GM04503 (cell line): ENCODE measurements at regions not wholly inside any gene's neighbourhood (a gene's known extent, or its start where the extent isn't known, plus 50 kb on each side); places are given as distances from the start of the nearest gene placed in this dataset.

Experiments
- DNase-seq: peaks from one replicate; pipeline ENCODE4 v3.0.0-alpha.2; 2012; ENCODE audit warnings: low read depth

DNA sequence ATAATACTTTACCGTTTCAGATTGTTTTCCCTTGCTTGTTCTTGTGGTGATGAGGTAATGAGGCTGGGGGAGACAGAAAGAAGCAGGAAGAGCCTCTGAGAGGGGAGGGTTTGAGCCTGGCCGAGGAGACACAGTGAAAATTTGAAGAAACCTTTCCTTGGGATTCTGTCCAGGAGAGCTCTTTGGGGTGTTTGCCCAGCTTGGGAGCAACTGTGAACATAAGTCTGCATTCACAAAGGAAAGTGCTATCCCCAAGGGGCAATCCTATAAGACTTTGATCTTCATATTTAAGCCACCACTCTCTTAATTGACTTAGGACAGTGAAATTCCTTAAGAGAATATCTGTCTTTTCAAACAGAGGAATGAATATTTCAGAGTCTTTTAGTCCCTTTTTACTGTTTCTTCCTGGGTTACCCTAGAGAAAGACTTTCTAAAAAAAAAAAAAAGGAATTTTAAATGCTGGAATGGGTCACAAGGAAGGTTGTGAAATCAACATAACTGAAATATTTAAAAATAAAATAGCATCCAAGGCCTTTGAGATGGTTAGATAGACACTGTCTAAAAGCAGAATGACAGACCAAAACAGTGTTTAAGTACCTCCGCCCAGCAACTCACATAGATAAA lies 52.5 kb upstream of the STAM2 start:
- DNase-seq: no peak

- DNase-seq: no peak
Observed at GRCh38 chr2:152231446-152231845, 55.9 kb upstream of the STAM2 start.

- no peak for DNase-seq
Observed at GRCh38 chr2:152234277-152234676, 58.7 kb upstream of the STAM2 start.

GRCh38 chr2:152236191-152236925 lies 60.8 kb upstream of the STAM2 start:
- no peak for DNase-seq

DNA sequence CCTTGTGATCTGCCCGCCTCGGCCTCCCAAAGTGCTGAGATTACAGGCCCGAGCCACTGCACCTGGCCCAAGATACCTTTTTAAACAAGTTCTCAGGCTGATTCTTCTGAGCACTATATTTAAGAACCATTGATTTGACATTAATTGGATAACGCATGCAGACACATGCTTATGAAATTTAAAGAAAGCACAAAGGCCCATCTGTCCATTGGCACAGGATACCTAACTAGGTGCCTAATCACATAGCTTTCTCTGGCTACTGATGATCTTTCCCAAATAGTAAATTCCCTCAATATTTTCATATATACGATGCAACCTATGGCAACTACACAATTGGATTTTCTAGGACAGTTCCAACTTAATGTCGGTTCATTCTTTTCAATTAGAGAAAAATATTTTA lies 62.5 kb upstream of the STAM2 start:
- no peak for DNase-seq

DNA sequence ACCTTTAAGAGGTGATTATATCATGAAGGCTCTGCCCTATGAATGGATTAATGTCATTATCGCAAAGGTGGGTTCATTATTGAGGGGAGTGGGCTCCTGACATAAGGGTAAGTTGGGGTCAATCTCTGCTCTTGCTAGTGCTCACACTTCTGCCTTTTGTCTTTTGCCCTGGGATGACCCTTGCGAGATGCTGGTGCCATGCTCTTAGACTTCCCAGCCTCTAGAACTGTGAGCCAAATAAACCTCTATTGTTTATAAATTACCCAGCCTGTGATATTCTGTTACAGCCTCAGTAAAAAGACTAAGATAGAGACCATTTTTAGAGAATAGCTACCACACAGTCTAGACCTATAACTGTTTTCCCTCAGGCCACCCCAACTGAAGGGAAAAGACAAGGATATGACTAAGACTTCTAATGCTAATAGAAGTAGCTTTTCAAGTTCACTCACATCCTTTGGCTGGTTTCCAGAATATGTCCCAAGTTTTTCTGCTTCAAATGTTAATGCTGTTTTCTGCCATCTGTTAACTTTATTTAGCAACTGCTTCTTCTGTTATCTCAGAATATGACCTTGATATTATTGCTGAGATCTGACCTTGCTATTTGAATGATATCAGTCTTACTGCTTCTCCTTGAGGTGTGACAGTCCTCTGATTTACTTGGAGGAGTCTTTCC lies 65.1 kb upstream of the STAM2 start:
- no peak for DNase-seq

GRCh38 chr2:152241948-152242729 lies 66.6 kb upstream of the STAM2 start:
- no peak for DNase-seq

DNA sequence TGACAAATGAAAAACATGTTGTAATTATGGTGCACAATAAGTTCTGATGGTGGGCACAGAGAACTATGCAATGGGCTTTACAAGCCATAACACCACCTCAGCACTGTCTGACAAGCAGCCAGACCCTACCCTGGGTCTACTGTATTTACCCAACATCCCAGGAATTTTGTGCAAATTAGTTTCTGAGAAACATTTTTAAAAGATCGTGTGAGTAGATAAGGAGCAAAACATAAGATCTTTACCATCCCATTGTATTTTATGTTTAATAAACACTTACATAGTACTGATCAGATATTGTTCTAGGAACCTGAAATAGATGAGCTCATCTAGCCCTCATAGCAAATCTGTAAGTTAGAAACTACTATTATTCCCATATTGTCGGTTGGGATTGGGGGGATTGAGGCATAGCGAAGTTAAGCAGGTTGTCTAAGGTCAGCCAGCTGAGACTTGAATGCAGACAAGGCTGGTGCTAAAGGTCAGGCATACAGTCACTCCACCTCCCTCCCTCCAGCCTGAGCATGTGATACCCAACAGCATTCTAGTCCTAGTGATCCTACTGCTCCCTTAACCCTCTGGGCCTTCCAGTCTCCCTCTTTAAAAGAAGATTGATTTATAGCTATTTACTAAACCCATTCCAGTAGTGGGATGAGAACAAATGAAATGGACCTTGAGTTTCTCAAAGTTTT lies 67.4 kb upstream of the STAM2 start:
- DNase-seq: no peak

GRCh38 chr2:152243761-152244640 lies 68.4 kb upstream of the STAM2 start:
- DNase-seq: no peak

DNA sequence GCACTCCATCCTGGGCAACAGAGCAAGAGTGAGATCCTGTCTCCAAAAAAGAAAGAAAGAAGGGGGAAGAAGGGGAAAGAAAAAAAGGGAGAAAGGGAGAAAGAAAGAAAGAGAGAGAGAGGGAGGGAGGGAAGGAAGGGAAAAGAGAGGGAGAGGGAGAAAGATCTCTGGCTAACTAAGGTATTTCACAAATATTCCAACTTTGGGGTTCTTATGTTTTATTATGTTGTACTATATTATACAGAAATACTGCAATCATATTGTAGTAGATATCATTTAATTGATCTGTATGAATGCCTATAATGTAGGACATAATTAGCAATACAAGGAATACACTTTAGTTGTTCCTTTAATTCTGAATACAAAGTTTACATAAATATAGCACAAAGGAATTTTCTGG lies 70.1 kb upstream of the STAM2 start:
- DNase-seq: no peak

GRCh38 chr2:152246686-152247336 lies 71.2 kb upstream of the STAM2 start:
- DNase-seq: no peak

GRCh38 chr2:152247337-152247695 lies 71.8 kb upstream of the STAM2 start:
- DNase-seq: peak; percentile 17

GRCh38 chr2:152250421-152251100 lies 75.0 kb upstream of the STAM2 start:
- DNase-seq: no peak

- DNase-seq: no peak
Observed at GRCh38 chr2:152251211-152251610, 75.6 kb upstream of the STAM2 start.

- no peak for DNase-seq
Observed at GRCh38 chr2:152251811-152252210, 76.2 kb upstream of the STAM2 start.

DNA sequence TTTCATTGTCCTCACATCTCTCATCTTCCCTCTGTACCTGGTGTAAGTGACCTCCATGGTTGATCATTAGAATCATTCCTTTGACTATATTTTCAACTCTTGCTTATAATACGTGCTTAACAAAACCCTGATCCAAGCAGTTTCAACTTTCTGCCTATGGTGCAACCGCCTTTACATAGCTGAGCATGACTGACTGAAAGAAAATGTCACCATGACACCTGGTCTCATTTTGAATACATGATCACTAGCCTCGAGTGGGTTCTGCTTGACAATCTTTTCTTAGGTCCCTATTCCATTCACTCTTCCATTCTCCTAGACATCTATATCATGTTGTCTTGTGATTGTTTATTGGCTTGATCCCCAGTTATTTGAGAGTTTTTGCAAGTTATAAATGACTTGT lies 78.9 kb upstream of the STAM2 start:
- no peak for DNase-seq

- no peak for DNase-seq
Observed at GRCh38 chr2:152254976-152255375, 79.4 kb upstream of the STAM2 start.

- DNase-seq: no peak
Observed at GRCh38 chr2:152255918-152256317, 79.1 kb upstream of the FMNL2 start.

DNA sequence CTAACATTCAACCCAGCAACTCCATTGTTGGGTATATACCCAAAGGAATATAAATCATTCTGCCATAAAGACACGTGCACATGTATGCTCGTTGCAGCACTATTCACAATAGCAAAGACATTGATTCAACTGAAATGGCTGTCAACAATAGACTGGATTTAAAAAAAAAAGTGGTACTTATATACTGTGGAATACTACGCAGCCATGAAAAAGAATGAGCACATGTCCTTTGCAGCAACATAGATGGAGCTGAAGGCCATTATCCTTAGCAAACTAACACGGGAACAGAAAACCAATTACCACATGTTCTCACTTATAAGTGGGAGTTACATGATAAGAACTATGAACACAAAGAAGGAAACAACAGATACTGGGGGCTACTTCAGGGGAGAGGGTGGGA lies 74.0 kb upstream of the FMNL2 start:
- no peak for DNase-seq

DNA sequence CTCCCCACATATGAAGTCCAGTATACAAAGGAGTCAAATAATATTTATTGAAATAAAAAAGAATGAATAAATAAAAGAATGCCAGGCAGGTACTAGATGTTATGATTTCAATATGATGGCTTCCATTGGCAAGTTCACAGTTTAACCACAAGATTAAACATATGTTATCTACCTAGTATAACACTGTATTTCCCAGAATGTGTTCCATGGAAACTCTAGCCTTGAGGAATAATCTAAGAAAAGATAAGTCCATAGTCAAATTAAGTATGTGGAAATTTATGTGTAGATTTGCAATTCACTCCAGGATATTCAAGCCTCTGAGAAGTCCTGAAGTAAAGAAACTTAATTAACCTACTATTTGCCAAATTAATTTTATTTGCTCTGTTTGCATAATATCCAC lies 71.1 kb upstream of the FMNL2 start:
- DNase-seq: no peak
